Heart left ventricle (tissue), 13 donors: ENCODE measurements at regions not wholly inside any gene's neighbourhood (a gene's known extent, or its start where the extent isn't known, plus 50 kb on each side); places are given as distances from the start of the nearest gene placed in this dataset.

Experiments
- CTCF ChIP-seq, 12 donors: fragments of 200-600 bp; sonication (generic) in 4 of 12; IDR thresholded peaks; one replicate each; pipeline versions ENCODE4 v1.5.0 to v1.8.0; 2018 to 2022; ENCODE audit warnings: antibody characterized with exemption in 12 of 12, mild to moderate bottlenecking in 5 of 12
- POLR2A ChIP-seq, 2 donors: fragments of 450-650 bp; IDR thresholded peaks; one replicate each; pipeline ENCODE4 v1.6.1; 2017; ENCODE audit warnings: antibody characterized with exemption in 2 of 2, mild to moderate bottlenecking in 2 of 2, moderate library complexity in 2 of 2
- donor health status: ischemic (EF 13 %, LVEDD 7.1; RV severe dilation, severe dysfunction).
- donor health status: DM: no; HTN: yes; CAD: no.
- donor health status: DM: no; HTN: no; CAD: no.
- donor health status: ischemic (EF 25% LVEDD 6.9; RV normal size, moderate dysfunction).
- donor health status: ischemic (EF 25% LVEDD 5.7; RV mildly dilated, moderate dysfunction).
- donor health status: ischemic (EF 35%, LVEDD 5.7; RV mildly dilated, moderate dysfunction).
- donor health status: nonischemic (EF 11% LVEDD 7.7; RV severe dilation, severe dysfunction).
- donor health status: DM: yes; HTN: yes; CAD: no.
- donor health status: PGD.
- donor health status: ischemic (EF 29% LVEDD 5.4; RV normal size, mild dysfunction).
- donor health status: nonischemic (EF 23%, LVEDD 6.1; RV moderate dilation, normal function).

GRCh38 chr1:59081181-59081580 lies 215.7 kb upstream of the FGGY start:
- TF ChIP-seq CTCF (IDR thresholded peaks at IDR 0.05) = no peak
- TF ChIP-seq POLR2A (IDR thresholded peaks at IDR 0.05) = no peak
